ENCODE measurements at regions not wholly inside any gene's neighbourhood (a gene's known extent, or its start where the extent isn't known, plus 50 kb on each side); places are given as distances from the start of the nearest gene placed in this dataset.
A peak's percentile ranks its signal among the peaks of the same experiment; 100 is the strongest.

GRCh38 chr18:26777351-26778053 lies 88.0 kb downstream of the AQP4 start:
- peak in 4 of 5 donors; percentile 66 to 91 (median 83) for DNase-seq
- intact Hi-C loops (cut with DNase I) = no loop called here
- no peak for FAIRE-seq

GRCh38 chr18:26772691-26773090 lies 92.8 kb downstream of the AQP4 start:
- intact Hi-C loops (cut with DNase I) = no loop called here
- no peaks in the 10 kb centered on the region for H3K4me1 ChIP-seq (ENCODE audit: control insufficient read depth in 2 of 3, insufficient read depth in 2 of 3, low read depth in 1 of 3, low read length in 3 of 3)
- no peaks in the 10 kb centered on the region for H3K9me3 ChIP-seq (ENCODE audit: control insufficient read depth in 2 of 3, insufficient read depth in 1 of 3, low read length in 3 of 3)
- H3K9ac ChIP-seq (ENCODE audit: low read length in 3 of 3) = no peak overlapping the region
- TF ChIP-seq CTCF (IDR thresholded peaks at IDR 0.05; ENCODE audit: borderline replicate concordance, extremely low read depth, insufficient read depth) = no peak
- no peaks in the 10 kb centered on the region for H3K27me3 ChIP-seq (ENCODE audit: control insufficient read depth, insufficient read depth, low read length)
- DNase-seq (peak in 3 of 5 donors; percentile 18 to 57 (median 51)), FAIRE-seq (no peak)
- H3K4me3 ChIP-seq (ENCODE audit: low read length in 3 of 3) = no peak overlapping the region
- H3K27ac ChIP-seq (ENCODE audit: low read depth in 2 of 2, low read length in 2 of 2) = no peak overlapping the region
- no peaks in the 10 kb centered on the region for H3K36me3 ChIP-seq (ENCODE audit: control insufficient read depth in 2 of 3, insufficient read depth in 3 of 3, low read length in 3 of 3)

More at GRCh38 chr18:26777351-26778053, 88.0 kb downstream of the AQP4 start:
- no peaks in the 10 kb centered on the region for H3K4me1 ChIP-seq (ENCODE audit: control insufficient read depth in 2 of 3, insufficient read depth in 2 of 3, low read depth in 1 of 3, low read length in 3 of 3)
- H3K9me3 ChIP-seq (ENCODE audit: control insufficient read depth in 2 of 3, insufficient read depth in 1 of 3, low read length in 3 of 3) = no peaks in the 10 kb centered on the region
- no peak overlapping the region for H3K9ac ChIP-seq (ENCODE audit: low read length in 3 of 3)
- TF ChIP-seq CTCF (IDR thresholded peaks at IDR 0.05; ENCODE audit: borderline replicate concordance, extremely low read depth, insufficient read depth) = no peak
- no peak overlapping the region for H3K27ac ChIP-seq (ENCODE audit: low read depth in 2 of 2, low read length in 2 of 2)
- no peak overlapping the region for H3K4me3 ChIP-seq (ENCODE audit: low read length in 3 of 3)
- no peaks in the 10 kb centered on the region for H3K27me3 ChIP-seq (ENCODE audit: control insufficient read depth, insufficient read depth, low read length)
- H3K36me3 ChIP-seq (ENCODE audit: control insufficient read depth in 2 of 3, insufficient read depth in 3 of 3, low read length in 3 of 3) = no peaks in the 10 kb centered on the region

GRCh38 chr18:26771524-26771923 lies 94.0 kb downstream of the AQP4 start:
- no peaks in the 10 kb centered on the region for H3K9me3 ChIP-seq (ENCODE audit: control insufficient read depth in 2 of 3, insufficient read depth in 1 of 3, low read length in 3 of 3)
- intact Hi-C loops (cut with DNase I) = no loop called here
- no peaks in the 10 kb centered on the region for H3K36me3 ChIP-seq (ENCODE audit: control insufficient read depth in 2 of 3, insufficient read depth in 3 of 3, low read length in 3 of 3)
- no peak overlapping the region for H3K27ac ChIP-seq (ENCODE audit: low read depth in 2 of 2, low read length in 2 of 2)
- FAIRE-seq (no peak), DNase-seq (peak in 1 of 5 donors; percentile 36)
- H3K4me1 ChIP-seq (ENCODE audit: control insufficient read depth in 2 of 3, insufficient read depth in 2 of 3, low read depth in 1 of 3, low read length in 3 of 3) = no peaks in the 10 kb centered on the region
- no peaks in the 10 kb centered on the region for H3K27me3 ChIP-seq (ENCODE audit: control insufficient read depth, insufficient read depth, low read length)
- peak; percentile 36 for TF ChIP-seq CTCF (IDR thresholded peaks at IDR 0.05; ENCODE audit: borderline replicate concordance, extremely low read depth, insufficient read depth)
- no peak overlapping the region for H3K4me3 ChIP-seq (ENCODE audit: low read length in 3 of 3)
- no peak overlapping the region for H3K9ac ChIP-seq (ENCODE audit: low read length in 3 of 3)

All from kidney (tissue), 13 donors.